ENCODE measurements at regions not wholly inside any gene's neighbourhood (a gene's known extent, or its start where the extent isn't known, plus 50 kb on each side); places are given as distances from the start of the nearest gene placed in this dataset.

DNA sequence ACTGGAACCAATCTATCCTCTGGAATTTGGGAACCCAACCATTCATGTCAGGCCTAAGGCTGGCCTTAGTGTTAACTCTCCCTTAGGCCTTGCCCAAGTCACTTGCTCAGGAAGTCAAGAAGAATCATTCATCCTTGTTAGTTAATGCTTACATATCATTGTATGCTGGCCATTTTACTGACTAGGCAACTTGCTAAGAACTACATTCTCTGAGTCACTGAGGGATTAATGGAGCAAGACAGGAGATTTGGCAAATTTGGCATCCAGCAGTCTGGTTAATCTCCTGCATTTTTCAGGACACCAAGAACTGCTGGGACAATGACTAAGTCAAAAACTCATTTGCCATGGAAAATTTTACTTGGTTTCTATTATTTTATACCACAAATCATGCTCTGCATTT, 115.8 kb upstream of the DDIT4L start:
- intact Hi-C loops (cut with micrococcal nuclease), result no loop called here
- DNase-seq (no peak), ATAC-seq (ENCODE audit: low read depth) (no peak)
- H3K79me2 ChIP-seq (ENCODE audit: control insufficient read depth, insufficient read depth, low read length), result no peaks in the 10 kb centered on the region
- no peak overlapping the region for H3K4me3 Mint-ChIP-seq
- CTCF ChIA-PET, result no interaction called here
- H3K27ac ChIP-seq (ENCODE audit: low read length in 2 of 2), result no peak overlapping the region
- peaks cover 14% of the 10 kb centered on the region for H3K27me3 Mint-ChIP-seq
- no peaks in the 10 kb centered on the region for H4K20me1 ChIP-seq (ENCODE audit: control insufficient read depth, insufficient read depth, low read length, poor library complexity, severe bottlenecking)
- H3K9me3 ChIP-seq (ENCODE audit: control extremely low read depth in 1 of 3, control insufficient read depth in 2 of 3, insufficient read depth in 1 of 3, low read length in 2 of 3), result no peaks in the 10 kb centered on the region
- no peak overlapping the region for H3K27ac Mint-ChIP-seq
- H3K9me3 Mint-ChIP-seq (ENCODE audit: insufficient read depth), result no peaks in the 10 kb centered on the region
- no peak overlapping the region for H3K4me3 ChIP-seq (ENCODE audit: control extremely low read depth in 1 of 5, extremely low read depth in 1 of 5, insufficient read depth in 1 of 5, low read depth in 2 of 5, low read length in 4 of 5)
- H3K4me1 ChIP-seq (ENCODE audit: control insufficient read depth in 2 of 2, insufficient read depth in 2 of 2, low read length in 2 of 2), result no peaks in the 10 kb centered on the region
- no peaks in the 10 kb centered on the region for H3K4me1 Mint-ChIP-seq
- no peak overlapping the region for H3K4me2 ChIP-seq (replicated peaks; ENCODE audit: low read depth, low read length, poor library complexity, severe bottlenecking)
- peaks cover 0 to 3% (median 0%) of the 10 kb centered on the region in 4 experiments for H3K27me3 ChIP-seq (replicated peaks in 1 of 4; ENCODE audit: control extremely low read depth in 1 of 4, control insufficient read depth in 3 of 4, insufficient read depth in 4 of 4, low read length in 3 of 4)
- POLR2A ChIA-PET, result no interaction called here
- no peak overlapping the region for H3K9ac ChIP-seq (ENCODE audit: low read length)
- H3K36me3 ChIP-seq (replicated peaks in 1 of 2; ENCODE audit: control extremely low read depth in 1 of 2, control insufficient read depth in 1 of 2, extremely low read depth in 1 of 2, insufficient read depth in 2 of 2, low read length in 1 of 2), result no peaks in the 10 kb centered on the region
- H2AFZ ChIP-seq (ENCODE audit: insufficient read depth, low read depth, low read length, poor library complexity, severe bottlenecking), result no peak overlapping the region
- TF ChIP-seq, protein P1, sequence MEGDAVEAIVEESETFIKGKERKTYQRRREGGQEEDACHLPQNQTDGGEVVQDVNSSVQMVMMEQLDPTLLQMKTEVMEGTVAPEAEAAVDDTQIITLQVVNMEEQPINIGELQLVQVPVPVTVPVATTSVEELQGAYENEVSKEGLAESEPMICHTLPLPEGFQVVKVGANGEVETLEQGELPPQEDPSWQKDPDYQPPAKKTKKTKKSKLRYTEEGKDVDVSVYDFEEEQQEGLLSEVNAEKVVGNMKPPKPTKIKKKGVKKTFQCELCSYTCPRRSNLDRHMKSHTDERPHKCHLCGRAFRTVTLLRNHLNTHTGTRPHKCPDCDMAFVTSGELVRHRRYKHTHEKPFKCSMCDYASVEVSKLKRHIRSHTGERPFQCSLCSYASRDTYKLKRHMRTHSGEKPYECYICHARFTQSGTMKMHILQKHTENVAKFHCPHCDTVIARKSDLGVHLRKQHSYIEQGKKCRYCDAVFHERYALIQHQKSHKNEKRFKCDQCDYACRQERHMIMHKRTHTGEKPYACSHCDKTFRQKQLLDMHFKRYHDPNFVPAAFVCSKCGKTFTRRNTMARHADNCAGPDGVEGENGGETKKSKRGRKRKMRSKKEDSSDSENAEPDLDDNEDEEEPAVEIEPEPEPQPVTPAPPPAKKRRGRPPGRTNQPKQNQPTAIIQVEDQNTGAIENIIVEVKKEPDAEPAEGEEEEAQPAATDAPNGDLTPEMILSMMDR (IDR thresholded peaks at IDR 0.05), result no peak
- TF ChIP-seq EZH2 (IDR thresholded peaks at IDR 0.05; ENCODE audit: borderline replicate concordance, insufficient read depth, low read depth, low read length, poor library complexity, severe bottlenecking), result no peak

DNA sequence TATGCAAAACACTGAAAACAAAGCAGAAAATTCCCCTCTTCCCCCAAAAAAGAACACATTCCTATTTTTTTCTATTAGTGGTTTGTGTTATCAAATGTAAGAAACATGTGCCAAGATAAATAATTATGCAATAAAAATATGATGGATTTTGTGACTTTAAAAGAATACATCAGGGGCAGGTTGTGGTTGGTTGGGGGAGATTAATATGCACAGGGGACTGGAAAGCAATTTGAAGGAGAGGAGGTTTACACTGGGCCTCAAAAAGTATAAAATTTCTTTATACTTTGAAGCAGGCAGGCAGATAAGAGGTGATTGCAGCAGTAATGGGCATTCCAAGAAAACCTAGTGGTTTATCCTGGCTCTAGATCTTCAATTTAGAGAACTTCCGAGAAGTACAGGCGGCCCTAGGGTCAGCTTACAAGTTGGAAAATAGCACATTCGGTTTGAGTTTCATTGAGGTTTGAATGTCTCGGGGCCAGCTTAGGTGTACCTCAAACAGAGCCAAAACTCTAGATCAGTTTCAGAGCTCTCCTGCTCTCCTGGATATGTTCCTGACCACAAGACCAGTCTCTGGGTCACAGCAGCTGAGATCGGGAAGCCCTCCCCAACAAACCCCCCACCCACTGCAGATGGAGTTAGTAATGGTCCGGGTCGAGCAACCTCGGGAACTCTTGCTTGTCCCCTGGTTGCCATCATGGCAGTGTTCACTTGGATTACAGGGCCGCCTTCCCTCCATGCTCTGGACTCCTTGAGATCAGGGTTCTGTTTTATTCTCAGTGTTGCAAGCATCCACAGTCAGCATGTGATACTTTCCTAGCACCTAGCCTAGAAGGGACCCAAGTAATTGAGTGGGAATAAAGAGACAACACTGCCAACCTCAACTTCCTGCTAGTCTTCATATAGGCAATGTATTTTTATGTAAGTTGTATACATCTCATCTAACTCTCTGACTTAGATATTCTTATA, 112.1 kb upstream of the DDIT4L start:
- no peak for ATAC-seq (ENCODE audit: low read depth)
- Histone ChIP-seq H3K4me1 (ENCODE audit: control insufficient read depth in 2 of 2, insufficient read depth in 2 of 2, low read length in 2 of 2) (no peaks in the 10 kb centered on the region), H3K36me3 (replicated peaks in 1 of 2; ENCODE audit: control extremely low read depth in 1 of 2, control insufficient read depth in 1 of 2, extremely low read depth in 1 of 2, insufficient read depth in 2 of 2, low read length in 1 of 2) (no peaks in the 10 kb centered on the region), H3K4me3 (ENCODE audit: control extremely low read depth in 1 of 5, extremely low read depth in 1 of 5, insufficient read depth in 1 of 5, low read depth in 2 of 5, low read length in 4 of 5) (no peak overlapping the region), H3K27me3 (replicated peaks in 1 of 4; ENCODE audit: control extremely low read depth in 1 of 4, control insufficient read depth in 3 of 4, insufficient read depth in 4 of 4, low read length in 3 of 4) (peaks cover 0 to 3% (median 0%) of the 10 kb centered on the region in 4 experiments), H3K27ac (ENCODE audit: low read length in 2 of 2) (no peak overlapping the region), H3K9ac (ENCODE audit: low read length) (no peak overlapping the region), H4K20me1 (ENCODE audit: control insufficient read depth, insufficient read depth, low read length, poor library complexity, severe bottlenecking) (no peaks in the 10 kb centered on the region), H3K79me2 (ENCODE audit: control insufficient read depth, insufficient read depth, low read length) (no peaks in the 10 kb centered on the region), H3K4me2 (replicated peaks; ENCODE audit: low read depth, low read length, poor library complexity, severe bottlenecking) (no peak overlapping the region), H3K9me3 (ENCODE audit: control extremely low read depth in 1 of 3, control insufficient read depth in 2 of 3, insufficient read depth in 1 of 3, low read length in 2 of 3) (no peaks in the 10 kb centered on the region), H2AFZ (ENCODE audit: insufficient read depth, low read depth, low read length, poor library complexity, severe bottlenecking) (no peak overlapping the region)
- Mint-ChIP-seq H3K27ac (no peak overlapping the region), H3K4me3 (no peak overlapping the region), H3K27me3 (peaks cover 14% of the 10 kb centered on the region), H3K4me1 (no peaks in the 10 kb centered on the region), H3K9me3 (ENCODE audit: insufficient read depth) (no peaks in the 10 kb centered on the region)
- DNase-seq, result no peak
- WGBS (ENCODE audit: insufficient coverage), result 97% methylated on average over 9 of the region's 9 CpGs
- POLR2A ChIA-PET, result no interaction called here
- CTCF ChIA-PET, result no interaction called here
- intact Hi-C loops (cut with micrococcal nuclease), result no loop called here
- TF ChIP-seq, protein P1 (IDR thresholded peaks at IDR 0.05), result no peak
- no peak for TF ChIP-seq EZH2 (IDR thresholded peaks at IDR 0.05; ENCODE audit: borderline replicate concordance, insufficient read depth, low read depth, low read length, poor library complexity, severe bottlenecking)
